Progenitor cell of endocrine pancreas (in vitro differentiated cells): ENCODE measurements at regions not wholly inside any gene's neighbourhood (a gene's known extent, or its start where the extent isn't known, plus 50 kb on each side); places are given as distances from the start of the nearest gene placed in this dataset.

Experiments
- DNase-seq: peaks from one replicate; pipeline ENCODE4 v3.0.0; 2021; ENCODE audit warnings: low spot score; ENCODE audit not compliant: unreplicated experiment
- H3K27ac Mint-ChIP-seq: 2 replicates; pipeline ENCODE4 v1.8.0; 2021; ENCODE audit warnings: mild to moderate bottlenecking, moderate library complexity, mixed read lengths
- H3K27me3 Mint-ChIP-seq: 2 replicates; pipeline ENCODE4 v1.8.0; 2021; ENCODE audit warnings: mixed read lengths
- H3K36me3 Mint-ChIP-seq: 2 replicates; pipeline ENCODE4 v1.8.0; 2022; ENCODE audit warnings: mixed read lengths; ENCODE audit not compliant: insufficient read depth
- H3K4me1 Mint-ChIP-seq: 2 replicates; pipeline ENCODE4 v1.8.0; 2021; ENCODE audit warnings: low read depth, mixed read lengths
- H3K4me3 Mint-ChIP-seq: 2 replicates; pipeline ENCODE4 v1.8.0; 2021; ENCODE audit warnings: low read depth, mild to moderate bottlenecking, moderate library complexity, mixed read lengths
- H3K9me3 Mint-ChIP-seq: 2 replicates; pipeline ENCODE4 v1.8.0; 2021; ENCODE audit warnings: low read depth, mixed read lengths
- TF ChIP-seq, protein P1 (sequence below): fragments of 200-600 bp; sonication (generic); IDR thresholded peaks from one replicate; pipeline ENCODE4 v1.5.0; 2021; ENCODE audit warnings: antibody characterized with exemption, mild to moderate bottlenecking; ENCODE audit not compliant: unreplicated experiment

GRCh38 chr15:95724908-95725633 is 605.4 kb upstream of the NR2F2 start:
- no peak for DNase-seq
- Mint-ChIP-seq H3K4me1 (no peaks in the 10 kb centered on the region), H3K27me3 (peaks cover 3% of the 10 kb centered on the region), H3K27ac (no peak overlapping the region), H3K9me3 (peaks cover 3% of the 10 kb centered on the region), H3K36me3 (no peaks in the 10 kb centered on the region), H3K4me3 (no peak overlapping the region)
- TF ChIP-seq, protein P1, sequence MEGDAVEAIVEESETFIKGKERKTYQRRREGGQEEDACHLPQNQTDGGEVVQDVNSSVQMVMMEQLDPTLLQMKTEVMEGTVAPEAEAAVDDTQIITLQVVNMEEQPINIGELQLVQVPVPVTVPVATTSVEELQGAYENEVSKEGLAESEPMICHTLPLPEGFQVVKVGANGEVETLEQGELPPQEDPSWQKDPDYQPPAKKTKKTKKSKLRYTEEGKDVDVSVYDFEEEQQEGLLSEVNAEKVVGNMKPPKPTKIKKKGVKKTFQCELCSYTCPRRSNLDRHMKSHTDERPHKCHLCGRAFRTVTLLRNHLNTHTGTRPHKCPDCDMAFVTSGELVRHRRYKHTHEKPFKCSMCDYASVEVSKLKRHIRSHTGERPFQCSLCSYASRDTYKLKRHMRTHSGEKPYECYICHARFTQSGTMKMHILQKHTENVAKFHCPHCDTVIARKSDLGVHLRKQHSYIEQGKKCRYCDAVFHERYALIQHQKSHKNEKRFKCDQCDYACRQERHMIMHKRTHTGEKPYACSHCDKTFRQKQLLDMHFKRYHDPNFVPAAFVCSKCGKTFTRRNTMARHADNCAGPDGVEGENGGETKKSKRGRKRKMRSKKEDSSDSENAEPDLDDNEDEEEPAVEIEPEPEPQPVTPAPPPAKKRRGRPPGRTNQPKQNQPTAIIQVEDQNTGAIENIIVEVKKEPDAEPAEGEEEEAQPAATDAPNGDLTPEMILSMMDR = no peak

GRCh38 chr15:95726891-95727290 is 603.6 kb upstream of the NR2F2 start:
- peaks cover 3% of the 10 kb centered on the region for H3K27me3 Mint-ChIP-seq
- no peak for DNase-seq
- H3K4me1 Mint-ChIP-seq = no peaks in the 10 kb centered on the region
- H3K36me3 Mint-ChIP-seq = no peaks in the 10 kb centered on the region
- TF ChIP-seq, protein P1 = no peak
- H3K4me3 Mint-ChIP-seq = no peak overlapping the region
- peaks cover 3% of the 10 kb centered on the region for H3K9me3 Mint-ChIP-seq
- no peak overlapping the region for H3K27ac Mint-ChIP-seq

DNA sequence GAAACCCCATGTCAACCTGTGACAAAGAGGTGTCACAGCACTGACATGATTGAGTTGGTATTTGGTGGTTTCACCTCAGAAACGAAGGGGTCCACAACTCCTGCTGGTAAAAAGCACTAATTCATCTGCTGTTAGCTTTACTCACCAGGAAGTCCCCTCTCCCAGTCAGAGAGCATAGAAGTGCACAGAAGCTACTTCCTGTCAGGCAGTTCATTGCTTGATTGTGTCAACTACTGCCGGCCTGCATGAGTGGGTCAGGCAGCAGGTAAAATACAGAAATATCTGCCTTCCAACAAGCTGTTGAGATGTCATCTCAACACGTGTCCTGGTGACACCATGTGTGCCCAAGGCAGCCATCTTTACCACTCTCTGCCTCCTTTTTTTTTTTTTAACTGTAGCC is 596.6 kb upstream of the NR2F2 start:
- no peak overlapping the region for H3K4me3 Mint-ChIP-seq
- H3K27me3 Mint-ChIP-seq = no peaks in the 10 kb centered on the region
- no peaks in the 10 kb centered on the region for H3K36me3 Mint-ChIP-seq
- DNase-seq = no peak
- TF ChIP-seq, protein P1 = no peak
- H3K4me1 Mint-ChIP-seq = no peaks in the 10 kb centered on the region
- H3K9me3 Mint-ChIP-seq = no peaks in the 10 kb centered on the region
- H3K27ac Mint-ChIP-seq = no peak overlapping the region

DNA sequence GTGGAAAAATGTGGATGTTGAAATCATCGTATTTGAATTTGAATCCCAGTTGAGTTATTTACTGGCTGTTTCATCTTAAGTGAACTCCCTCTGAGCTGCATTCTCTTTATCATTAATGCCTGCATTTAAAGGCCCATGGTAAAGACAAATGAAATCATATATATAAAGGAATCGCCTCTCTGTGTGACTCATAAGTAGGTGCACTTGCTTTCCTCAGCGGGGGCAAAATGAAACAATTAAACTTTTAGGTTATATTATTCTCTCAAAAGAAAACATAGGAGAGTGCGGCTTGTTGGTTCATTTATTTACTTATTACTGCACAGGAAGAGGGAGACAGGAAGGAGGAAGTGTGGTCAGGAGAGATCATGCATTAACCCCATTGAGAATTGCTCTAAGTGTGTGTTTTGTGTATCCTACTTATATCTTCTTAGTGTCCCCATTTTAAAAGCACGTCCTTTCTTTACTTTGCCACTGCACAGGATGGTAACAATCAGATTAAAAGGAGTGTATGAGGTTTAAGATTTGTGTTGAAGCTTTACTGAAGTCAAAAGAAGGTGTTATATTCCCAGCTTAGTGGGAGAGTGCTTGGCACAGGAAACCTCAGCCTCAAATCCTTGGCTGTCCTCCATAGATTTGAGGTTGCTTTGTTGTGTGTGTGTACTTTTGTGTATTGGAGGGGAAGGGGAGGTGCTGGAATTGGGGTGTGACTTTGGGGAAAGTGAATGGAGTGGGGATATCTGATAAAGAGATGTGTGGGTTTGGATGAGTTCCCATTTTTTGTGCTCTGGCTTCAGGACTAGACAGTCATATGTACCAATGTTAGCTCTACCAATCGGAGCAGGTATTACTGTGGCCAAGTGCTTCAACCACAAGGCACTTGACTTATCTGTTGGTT is 595.8 kb upstream of the NR2F2 start:
- no peaks in the 10 kb centered on the region for H3K9me3 Mint-ChIP-seq
- no peak for DNase-seq
- H3K27me3 Mint-ChIP-seq = no peaks in the 10 kb centered on the region
- no peak overlapping the region for H3K27ac Mint-ChIP-seq
- TF ChIP-seq, protein P1 = no peak
- no peaks in the 10 kb centered on the region for H3K36me3 Mint-ChIP-seq
- H3K4me3 Mint-ChIP-seq = no peak overlapping the region
- H3K4me1 Mint-ChIP-seq = no peaks in the 10 kb centered on the region

- Mint-ChIP-seq H3K27me3 (no peaks in the 10 kb centered on the region), H3K27ac (no peak overlapping the region), H3K9me3 (no peaks in the 10 kb centered on the region), H3K36me3 (no peaks in the 10 kb centered on the region), H3K4me3 (no peak overlapping the region), H3K4me1 (no peaks in the 10 kb centered on the region)
- TF ChIP-seq, protein P1 = no peak
- no peak for DNase-seq
Measured at GRCh38 chr15:95737060-95737459, 593.4 kb upstream of the NR2F2 start.
